GM10266 (cell line): ENCODE measurements at regions not wholly inside any gene's neighbourhood (a gene's known extent, or its start where the extent isn't known, plus 50 kb on each side); places are given as distances from the start of the nearest gene placed in this dataset.

Source experiments
- DNase-seq: peaks from one replicate; pipeline ENCODE4 v3.0.0; 2012; ENCODE audit errors: extremely low spot score
- TF ChIP-seq, protein P1 (sequence below): IDR thresholded peaks from 2 replicates; pipeline ENCODE4 v1.5.1; 2012; ENCODE audit warnings: mild to moderate bottlenecking, low read depth; ENCODE audit not compliant: control insufficient read depth, insufficient read depth; ENCODE audit errors: missing control alignments

DNA sequence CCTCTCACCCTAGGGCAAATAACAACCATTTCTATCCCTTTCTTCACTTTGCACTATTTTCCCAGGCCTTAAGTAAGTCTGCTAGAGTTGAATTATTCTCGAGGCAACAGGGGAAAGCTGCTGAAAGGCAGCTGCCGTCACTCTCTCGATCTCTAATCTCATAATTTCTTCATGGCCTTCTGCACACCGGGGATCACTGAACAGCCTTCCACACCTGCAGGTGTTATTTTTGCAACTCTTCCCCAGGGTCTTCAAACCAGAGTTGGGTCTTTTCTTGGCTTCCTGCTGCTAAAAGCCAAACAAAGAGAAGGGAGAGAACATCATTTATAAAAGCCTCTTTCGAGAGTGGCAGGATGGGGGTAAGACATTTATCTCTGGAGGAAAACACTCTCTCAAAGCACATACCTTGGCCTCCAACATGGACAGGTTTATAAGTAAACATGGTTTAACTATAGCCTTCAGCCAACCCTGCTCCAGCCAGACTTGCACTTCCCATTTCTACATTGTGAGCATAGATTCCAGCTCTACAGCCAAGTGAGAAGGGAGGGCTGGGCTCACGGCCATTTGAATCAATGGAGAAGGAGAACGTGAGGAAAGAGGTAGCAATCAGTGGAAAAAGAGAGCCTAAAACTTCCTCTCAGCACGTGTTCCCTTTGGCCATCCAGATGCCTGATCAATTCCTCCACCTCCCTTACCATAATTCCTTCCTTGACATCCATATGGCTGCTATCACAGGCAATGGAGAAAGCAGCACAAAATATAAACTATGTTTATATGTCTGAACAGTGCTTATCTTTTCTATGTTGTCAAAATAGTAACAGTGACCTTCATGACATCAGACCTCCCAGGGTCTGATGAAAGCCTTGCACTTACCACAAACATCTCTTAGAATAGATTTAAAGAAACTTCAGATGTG lies 464.9 kb downstream of the TLE1 start:
- TF ChIP-seq, protein P1, sequence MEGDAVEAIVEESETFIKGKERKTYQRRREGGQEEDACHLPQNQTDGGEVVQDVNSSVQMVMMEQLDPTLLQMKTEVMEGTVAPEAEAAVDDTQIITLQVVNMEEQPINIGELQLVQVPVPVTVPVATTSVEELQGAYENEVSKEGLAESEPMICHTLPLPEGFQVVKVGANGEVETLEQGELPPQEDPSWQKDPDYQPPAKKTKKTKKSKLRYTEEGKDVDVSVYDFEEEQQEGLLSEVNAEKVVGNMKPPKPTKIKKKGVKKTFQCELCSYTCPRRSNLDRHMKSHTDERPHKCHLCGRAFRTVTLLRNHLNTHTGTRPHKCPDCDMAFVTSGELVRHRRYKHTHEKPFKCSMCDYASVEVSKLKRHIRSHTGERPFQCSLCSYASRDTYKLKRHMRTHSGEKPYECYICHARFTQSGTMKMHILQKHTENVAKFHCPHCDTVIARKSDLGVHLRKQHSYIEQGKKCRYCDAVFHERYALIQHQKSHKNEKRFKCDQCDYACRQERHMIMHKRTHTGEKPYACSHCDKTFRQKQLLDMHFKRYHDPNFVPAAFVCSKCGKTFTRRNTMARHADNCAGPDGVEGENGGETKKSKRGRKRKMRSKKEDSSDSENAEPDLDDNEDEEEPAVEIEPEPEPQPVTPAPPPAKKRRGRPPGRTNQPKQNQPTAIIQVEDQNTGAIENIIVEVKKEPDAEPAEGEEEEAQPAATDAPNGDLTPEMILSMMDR: no peak
- DNase-seq: no peak

GRCh38 chr9:81214975-81215374 lies 474.4 kb downstream of the TLE1 start:
- DNase-seq: no peak
- TF ChIP-seq, protein P1: no peak

GRCh38 chr9:81213456-81213855 lies 475.9 kb downstream of the TLE1 start:
- TF ChIP-seq, protein P1: no peak
- no peak for DNase-seq

DNA sequence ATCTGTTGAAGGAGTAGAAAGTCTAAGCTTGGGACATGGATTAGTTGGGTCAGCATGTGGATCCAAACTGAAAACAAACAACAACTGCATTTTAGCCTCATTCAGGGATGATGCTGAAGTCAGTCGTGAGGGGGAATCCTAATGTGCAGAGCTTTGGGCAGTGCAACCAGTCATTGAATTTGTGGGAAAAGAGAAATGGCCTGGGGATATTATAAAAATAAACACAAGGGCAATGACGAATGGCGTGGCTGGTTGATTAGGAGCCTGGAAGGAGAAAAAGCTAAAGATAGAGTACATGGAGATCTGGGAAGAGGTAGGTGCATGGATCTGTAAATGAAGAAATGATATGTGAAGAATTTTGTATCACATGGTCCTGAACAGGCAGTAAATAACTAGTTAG lies 477.6 kb downstream of the TLE1 start:
- TF ChIP-seq, protein P1: no peak

DNA sequence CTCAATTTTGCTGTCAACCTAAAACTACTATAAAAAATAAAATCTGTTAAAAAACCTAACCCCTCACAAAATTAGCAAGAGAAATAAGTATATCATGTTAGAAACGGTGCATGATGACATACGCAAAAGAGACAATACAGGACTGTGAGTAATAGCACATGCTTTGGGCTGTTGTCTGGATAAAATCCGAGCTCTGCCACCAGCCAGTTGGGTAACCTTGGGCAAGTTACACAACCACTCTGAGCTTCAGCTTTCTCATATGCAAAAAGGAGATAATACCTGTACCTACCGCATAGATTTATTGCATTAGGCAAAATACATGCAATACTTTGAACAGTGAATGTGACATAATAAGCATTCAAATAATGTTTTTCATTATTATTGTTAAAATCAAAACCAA lies 481.7 kb downstream of the TLE1 start:
- TF ChIP-seq, protein P1: no peak
- DNase-seq: no peak

More for the DNA sequence above, 477.6 kb downstream of the TLE1 start:
- DNase-seq: no peak

GRCh38 chr9:81202292-81202691 lies 487.1 kb downstream of the TLE1 start:
- TF ChIP-seq, protein P1: no peak
- no peak for DNase-seq

DNA sequence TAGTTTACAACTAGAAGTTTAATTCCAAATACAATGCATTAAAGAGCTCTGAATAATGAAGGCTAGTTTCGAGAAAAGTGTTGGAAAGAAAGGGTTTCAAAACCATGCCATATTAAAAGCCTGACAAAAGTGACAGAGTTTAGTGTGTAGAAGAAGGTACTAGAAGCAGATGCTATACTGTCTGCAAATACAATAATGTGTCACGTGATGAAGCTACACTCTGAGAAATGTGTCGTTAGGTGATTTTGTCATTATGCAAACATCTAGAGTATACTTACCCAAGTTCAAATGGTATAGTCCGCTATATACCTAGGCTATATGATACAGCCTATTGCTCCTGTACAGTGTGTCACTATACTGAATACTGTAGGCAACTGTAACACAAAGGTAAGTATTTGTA lies 494.1 kb downstream of the TLE1 start:
- TF ChIP-seq, protein P1: no peak

More for the DNA sequence above, 494.1 kb downstream of the TLE1 start:
- DNase-seq: no peak
